ENCODE measurements at regions not wholly inside any gene's neighbourhood (a gene's known extent, or its start where the extent isn't known, plus 50 kb on each side); places are given as distances from the start of the nearest gene placed in this dataset.

GRCh38 chr3:3665961-3666640 lies 133.1 kb upstream of the LRRN1 start:
- no peak overlapping the region for H2BK20ac ChIP-seq (ENCODE audit: low read length)
- H3K14ac ChIP-seq (ENCODE audit: insufficient read length) = no peak overlapping the region
- no peaks in the 10 kb centered on the region for H3K79me2 ChIP-seq (ENCODE audit: control insufficient read depth in 1 of 2, insufficient read depth in 2 of 2, low read length in 2 of 2)
- H2AFZ ChIP-seq (ENCODE audit: low read length) = peak overlapping the region; percentile 44
- H2BK15ac ChIP-seq (ENCODE audit: low read length) = no peak overlapping the region; the same call in 1 of the 2 replicates
- no peak overlapping the region for H2BK5ac ChIP-seq (ENCODE audit: low read depth, low read length)
- POLR2A ChIA-PET (ENCODE audit: partially characterized antibody) = no interaction called here
- no peak overlapping the region for H2AK5ac ChIP-seq (ENCODE audit: low read depth, low read length)
- H4K8ac ChIP-seq (ENCODE audit: extremely low read depth, insufficient read depth, low read length) = no peak overlapping the region
- DNase-seq (ENCODE audit: low read depth in 1 of 2, low spot score in 2 of 2) = no peak
- no peaks in the 10 kb centered on the region for H3K9me3 ChIP-seq (ENCODE audit: insufficient read depth in 2 of 2, low read depth in 1 of 2, low read length in 1 of 2)
- no peak overlapping the region for H4K5ac ChIP-seq (ENCODE audit: insufficient read length, low read depth, low read length)
- no peaks in the 10 kb centered on the region for H4K20me1 ChIP-seq (replicated peaks in 1 of 2; ENCODE audit: control insufficient read depth in 1 of 2, insufficient read depth in 2 of 2, low read length in 2 of 2)
- H3K9ac ChIP-seq (replicated peaks in 1 of 4; ENCODE audit: extremely low read depth in 1 of 4, low read depth in 3 of 4, low read length in 3 of 4) = no peak overlapping the region
- H4K91ac ChIP-seq (replicated peaks; ENCODE audit: insufficient read length, low read length) = peak overlapping the region; percentile 57
- no peak overlapping the region for H3K27ac ChIP-seq (ENCODE audit: low read depth, low read length)
- H3K23me2 ChIP-seq (ENCODE audit: low read depth, low read length) = no peaks in the 10 kb centered on the region; the same call in 1 of the 2 replicates
- H2BK120ac ChIP-seq (replicated peaks; ENCODE audit: low read depth, low read length) = no peak overlapping the region
- H3K56ac ChIP-seq (replicated peaks; ENCODE audit: insufficient read length, low read depth, low read length) = no peak overlapping the region
- CTCF ChIA-PET (ENCODE audit: partially characterized antibody) = no interaction called here
- 87% methylated on average over 13 of the region's 13 CpGs; no CpG with 5 or more reads in 1 of the 2 experiments for WGBS, 2 experiments (ENCODE audit: extremely low coverage in 1 of 2, insufficient coverage in 1 of 2, insufficient read length in 1 of 2, insufficient replicate concordance in 2 of 2, low coverage in 1 of 2, low lambda C conversion rate in 2 of 2, missing lambda C conversion rate in 1 of 2)
- H3K4me3 ChIP-seq (ENCODE audit: extremely low read depth in 1 of 4, insufficient read depth in 2 of 4, low read depth in 3 of 4, low read length in 4 of 4) = no peak overlapping the region
- H3K79me1 ChIP-seq (ENCODE audit: low read depth, low read length) = no peaks in the 10 kb centered on the region
- no peak overlapping the region for H3K18ac ChIP-seq (ENCODE audit: extremely low read depth, low read length)
- peaks cover 0 to 5% (median 0%) of the 10 kb centered on the region in 4 experiments; a peak in 1 of 7 replicates for H3K4me1 ChIP-seq (replicated peaks in 1 of 4; ENCODE audit: control insufficient read depth in 3 of 4, insufficient read depth in 4 of 4, low read length in 3 of 4)
- no peak overlapping the region for H2BK12ac ChIP-seq (ENCODE audit: low read depth, low read length)
- no peak overlapping the region for H3K4me2 ChIP-seq (ENCODE audit: insufficient read depth in 1 of 2, low read depth in 2 of 2, low read length in 2 of 2)
- no peak overlapping the region for H3K4ac ChIP-seq (replicated peaks; ENCODE audit: insufficient read length, low read depth, low read length)
- H3K23ac ChIP-seq (ENCODE audit: insufficient read length) = no peak overlapping the region
- no peak for FAIRE-seq
- H3K36me3 ChIP-seq (ENCODE audit: control insufficient read depth in 2 of 4, insufficient read depth in 4 of 4, low read length in 3 of 4) = no peaks in the 10 kb centered on the region
- peaks cover 0 to 1% (median 0%) of the 10 kb centered on the region in 4 experiments; a peak in 1 of 7 replicates for H3K27me3 ChIP-seq (replicated peaks in 1 of 4; ENCODE audit: control insufficient read depth in 3 of 4, extremely low read depth in 1 of 4, insufficient read depth in 3 of 4, low read length in 3 of 4)
- no peak for TF ChIP-seq ASH2L (IDR thresholded peaks at IDR 0.05; ENCODE audit: low read length)
- no peak for TF ChIP-seq RBBP5 (IDR thresholded peaks at IDR 0.05; ENCODE audit: borderline replicate concordance, low read depth, low read length)
- no peak for TF ChIP-seq GTF2F1 (IDR thresholded peaks at IDR 0.05; ENCODE audit: borderline replicate concordance, low read depth, low read length)
- no peak for TF ChIP-seq NANOG (IDR thresholded peaks at IDR 0.05; ENCODE audit: insufficient read depth, low read depth, low read length, poor library complexity, severe bottlenecking)
- no peak for TF ChIP-seq EP300 (IDR thresholded peaks at IDR 0.05; ENCODE audit: borderline replicate concordance in 1 of 2, low read depth in 2 of 2, low read length in 2 of 2)
- TF ChIP-seq SRF (IDR thresholded peaks at IDR 0.05; ENCODE audit: low read depth, low read length) = no peak
- TF ChIP-seq SIX5 (IDR thresholded peaks at IDR 0.05; ENCODE audit: low read depth, low read length) = no peak
- no peak for TF ChIP-seq CREB1 (IDR thresholded peaks at IDR 0.05)
- no peak for TF ChIP-seq KDM1A (IDR thresholded peaks at IDR 0.05; ENCODE audit: borderline replicate concordance, low read length)
- TF ChIP-seq POU5F1 (IDR thresholded peaks at IDR 0.05; ENCODE audit: low read depth, low read length) = no peak
- no peak for TF ChIP-seq TEAD4 (IDR thresholded peaks at IDR 0.05; ENCODE audit: low read depth, low read length)
- TF ChIP-seq BACH1 (IDR thresholded peaks at IDR 0.05; ENCODE audit: low read length) = no peak
- no peak for TF ChIP-seq RXRA (IDR thresholded peaks at IDR 0.05; ENCODE audit: insufficient read depth, low read depth, low read length)

Data from H1 (cell line).